HG03432 (cell line): ENCODE measurements at regions not wholly inside any gene's neighbourhood (a gene's known extent, or its start where the extent isn't known, plus 50 kb on each side); places are given as distances from the start of the nearest gene placed in this dataset.
"Not testable (repeated sequence)": the region's sequence is repeated elsewhere in the genome, so short reads cannot be mapped to it uniquely, and the experiment has no call there.

Experiments used
- ATAC-seq: cut with Tn5 transposase; IDR thresholded peaks from one replicate; pipeline ENCODE4 v1.9.1; 2021; ENCODE audit warnings: mild to moderate bottlenecking, moderate library complexity; ENCODE audit not compliant: unreplicated experiment

DNA sequence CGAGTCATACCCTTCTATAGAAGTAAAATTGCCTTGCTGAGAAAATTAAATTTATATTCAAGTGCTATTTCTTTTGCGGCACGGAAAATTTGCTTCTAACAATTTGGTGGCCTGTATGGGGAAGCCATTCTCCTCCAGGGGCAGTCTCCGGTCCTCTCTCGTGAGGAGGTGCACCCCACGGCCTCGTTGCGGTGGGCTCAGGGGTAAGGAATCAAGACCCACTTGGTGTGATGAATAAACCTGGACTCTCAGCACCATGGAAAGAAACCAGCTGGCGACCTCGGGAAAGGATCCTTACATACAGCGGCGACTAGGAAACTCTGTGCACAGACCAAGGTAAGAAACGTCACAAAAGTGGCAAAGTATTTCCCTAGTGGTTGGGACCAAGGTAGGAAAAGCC lies 252.9 kb downstream of the DPY19L2 start:
- no peak for ATAC-seq

DNA sequence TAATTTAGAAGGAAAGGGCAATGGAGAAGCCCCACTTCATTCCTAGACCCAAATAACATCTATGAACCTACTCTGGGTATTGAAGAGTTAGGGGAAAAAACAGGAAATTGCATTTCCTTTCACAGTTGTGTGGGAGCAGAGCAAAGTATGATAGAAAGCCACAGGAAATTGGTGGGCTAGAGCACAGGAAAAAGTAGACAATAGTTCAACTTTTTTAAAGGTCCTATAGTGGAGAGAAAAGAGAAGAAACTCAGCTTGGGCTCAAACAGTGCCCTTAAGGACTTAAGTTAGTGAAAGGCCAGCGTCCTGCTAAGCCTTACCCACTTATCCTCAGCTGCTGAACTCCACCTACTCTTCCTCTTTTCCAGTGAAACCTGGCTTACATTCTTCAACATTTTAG lies 258.1 kb downstream of the DPY19L2 start:
- ATAC-seq, result no peak

DNA sequence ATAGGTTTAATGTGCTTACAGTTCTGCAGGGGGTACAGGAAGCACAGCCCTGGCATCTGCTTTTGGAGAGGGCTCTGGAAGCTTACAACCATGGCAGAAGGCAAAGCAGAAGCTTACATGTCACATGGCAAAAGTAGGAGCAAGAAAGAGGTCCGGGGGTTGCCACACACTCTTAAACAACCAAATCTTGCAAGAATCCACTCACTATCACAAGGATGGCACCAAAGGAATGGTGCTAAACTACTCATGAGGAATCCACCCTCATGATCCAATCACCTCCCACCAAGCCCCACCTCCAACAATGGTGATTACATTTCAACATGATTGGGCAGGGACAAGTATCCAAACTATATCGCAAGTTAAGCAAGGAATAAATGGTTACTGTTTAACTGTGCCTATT lies 255.8 kb upstream of the AVPR1A start:
- ATAC-seq, result no peak

DNA sequence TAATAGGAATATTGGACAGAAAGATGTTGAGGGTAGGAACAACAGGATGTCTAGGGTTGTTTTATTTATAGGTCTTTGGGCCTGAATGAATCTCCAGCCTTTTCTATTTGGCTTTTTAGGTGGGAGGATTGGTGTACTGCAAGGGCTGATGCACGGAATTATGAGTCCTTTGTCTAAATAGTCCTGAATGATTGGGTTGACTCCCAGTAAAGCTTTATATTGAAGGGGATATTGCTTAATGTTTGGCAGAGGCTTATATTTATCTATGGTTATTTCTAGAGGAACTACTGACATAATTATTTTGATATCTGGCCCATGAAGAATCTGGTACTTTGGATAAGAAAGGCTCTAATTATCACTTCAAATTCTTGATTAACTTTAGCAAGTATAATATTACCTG lies 253.6 kb upstream of the AVPR1A start:
- no peak for ATAC-seq

DNA sequence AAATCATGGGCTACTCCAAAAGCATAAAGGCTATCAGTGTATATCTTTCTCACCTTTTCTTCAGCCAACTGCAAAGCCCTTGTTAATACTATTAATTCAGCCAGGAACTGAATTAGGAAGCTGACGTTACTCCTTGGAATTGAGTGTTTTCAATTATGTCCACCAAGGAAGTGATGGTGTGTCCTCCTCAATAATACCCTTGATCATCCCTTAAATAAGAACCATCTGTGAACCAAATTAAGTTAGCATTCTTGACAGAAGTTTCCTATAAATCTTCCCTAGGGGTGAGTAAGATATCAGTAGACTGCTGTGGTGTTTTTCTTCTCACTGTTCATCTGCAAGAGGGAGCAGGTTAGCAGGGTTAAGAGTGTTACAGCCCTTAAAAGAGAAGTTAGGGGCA lies 252.3 kb upstream of the AVPR1A start:
- no peak for ATAC-seq

DNA sequence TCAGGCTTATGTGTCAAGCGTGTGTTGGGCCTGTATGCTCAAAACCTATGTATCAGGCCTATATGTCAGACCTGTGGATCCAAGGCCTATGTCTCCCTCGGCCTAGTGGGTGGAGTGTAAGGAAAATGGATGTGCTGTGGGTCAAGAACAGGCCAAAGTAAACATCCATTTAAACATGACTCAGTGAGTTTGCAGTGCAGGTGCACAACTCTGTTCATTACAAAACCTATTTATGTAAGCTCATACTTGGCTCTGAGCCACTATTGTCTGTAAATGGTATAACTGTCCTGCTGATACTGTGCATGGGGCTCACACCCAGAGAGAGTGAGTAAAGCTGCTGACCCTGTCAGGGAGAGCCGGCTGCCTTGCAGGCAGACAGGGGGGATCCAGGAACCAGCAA lies 249.7 kb upstream of the AVPR1A start:
- ATAC-seq, result no peak

DNA sequence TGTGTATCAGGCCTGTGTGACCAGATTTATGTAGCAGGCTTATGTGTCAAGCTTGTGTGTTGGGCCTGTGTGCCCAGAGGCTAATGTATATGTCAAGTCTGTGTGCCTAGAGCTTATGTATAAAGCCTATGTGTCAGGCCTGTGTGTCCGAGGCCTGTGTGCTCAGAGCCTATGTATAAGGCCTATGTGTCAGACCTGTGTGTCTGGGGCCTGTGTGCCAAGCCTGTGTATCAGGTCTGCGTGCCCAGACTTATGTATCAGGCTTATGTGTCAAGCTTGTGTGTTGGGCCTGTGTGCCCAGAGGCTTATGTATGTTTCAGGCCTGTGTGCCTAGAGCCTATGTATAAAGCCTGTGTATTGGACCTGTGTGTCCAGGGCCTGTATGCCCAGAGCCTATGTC lies 249.3 kb upstream of the AVPR1A start:
- ATAC-seq, result no peak

DNA sequence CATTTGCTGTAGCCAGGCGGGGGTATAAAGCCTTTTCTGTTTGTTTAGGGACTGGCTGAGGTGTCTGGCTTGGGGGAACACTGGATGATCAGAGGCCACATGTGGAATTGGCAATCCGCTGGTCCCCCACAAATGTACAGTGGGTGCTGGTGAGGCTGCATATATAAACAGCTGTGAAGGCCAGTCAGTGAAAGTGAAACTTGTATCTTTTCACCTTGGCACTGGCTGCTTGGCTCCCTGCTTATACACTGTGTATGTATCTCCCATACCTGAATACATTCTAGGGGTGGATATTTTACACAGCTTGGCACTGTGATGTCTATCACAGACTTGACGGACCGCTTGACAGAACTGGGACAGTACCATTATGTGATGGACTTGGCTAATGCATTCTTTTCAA lies 246.8 kb upstream of the AVPR1A start:
- no peak for ATAC-seq

DNA sequence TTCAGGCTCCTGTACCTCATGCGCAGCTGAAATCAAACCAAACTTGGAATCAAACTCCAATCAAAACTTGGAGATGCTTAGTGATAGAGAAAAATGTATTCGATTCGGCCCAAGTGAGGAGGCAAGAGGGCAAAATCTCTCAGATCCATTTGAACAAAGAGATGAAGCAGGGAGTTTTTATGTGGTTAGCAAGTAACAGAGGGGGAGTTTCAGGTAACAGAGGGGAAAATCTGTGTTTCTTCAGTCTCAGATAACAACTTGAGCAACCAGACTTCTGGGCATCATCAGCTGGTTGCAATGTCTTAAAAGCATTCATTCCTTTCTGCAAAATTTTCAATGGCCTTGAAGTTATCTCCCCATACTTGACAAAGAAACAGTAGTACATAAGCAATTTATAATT lies 245.1 kb upstream of the AVPR1A start:
- ATAC-seq, result peak; percentile 64

DNA sequence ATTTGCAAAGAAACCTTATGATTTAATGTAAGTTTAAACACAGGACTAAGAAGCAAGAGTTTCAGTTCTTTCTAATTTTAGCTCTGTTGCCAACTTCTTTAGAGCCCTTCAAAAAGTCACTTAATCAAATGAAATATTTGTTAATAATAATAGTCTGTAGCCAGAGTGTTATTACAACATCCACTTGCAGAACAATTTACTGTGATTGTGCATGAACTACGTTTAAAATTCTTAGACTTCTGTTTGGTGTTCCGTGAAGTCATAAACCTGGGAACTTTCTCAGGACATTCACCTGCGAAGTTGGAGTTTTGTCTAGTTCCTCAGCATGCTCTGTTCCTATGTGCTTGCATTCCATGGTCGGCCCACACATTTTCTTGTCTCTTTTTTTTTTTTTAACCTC lies 244.0 kb upstream of the AVPR1A start:
- no peak for ATAC-seq

DNA sequence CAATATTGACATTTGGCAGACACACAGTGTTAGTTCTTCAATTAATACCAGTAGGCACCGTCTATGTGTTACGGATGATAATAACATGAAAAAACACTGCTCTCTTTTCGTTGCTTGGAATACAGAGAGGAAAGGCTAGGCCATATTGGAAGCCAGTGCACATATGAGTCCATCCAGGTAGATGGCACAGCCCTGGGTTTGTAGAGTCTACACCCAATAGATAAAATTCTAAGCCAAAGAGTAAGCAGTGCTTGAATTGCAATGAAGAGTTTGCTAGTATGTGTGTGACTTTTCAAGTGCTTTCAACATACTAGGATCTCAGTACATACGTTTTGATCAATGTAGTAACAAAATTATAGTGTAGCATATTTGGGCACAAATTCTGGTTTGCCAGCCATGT lies 243.3 kb upstream of the AVPR1A start:
- ATAC-seq, result no peak

DNA sequence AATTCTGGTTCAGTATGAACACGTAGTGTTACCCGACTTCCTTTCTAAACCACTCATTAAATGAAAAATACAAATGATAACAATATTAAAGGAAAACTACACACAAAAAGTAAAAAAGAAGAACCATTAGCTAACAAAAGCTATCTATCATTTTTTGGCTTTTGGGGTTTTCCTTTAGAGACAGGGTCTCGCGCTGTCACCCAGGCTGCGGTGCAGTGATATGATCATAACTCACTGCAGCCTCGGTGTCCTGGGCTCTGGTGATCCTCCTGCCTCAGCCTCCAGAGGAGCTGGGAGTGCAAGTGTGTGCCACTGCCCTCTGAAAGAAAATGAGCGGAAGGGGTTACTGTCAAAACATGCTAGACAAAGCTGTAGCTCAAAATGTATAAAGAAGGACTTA lies 238.2 kb upstream of the AVPR1A start:
- ATAC-seq, result no peak

DNA sequence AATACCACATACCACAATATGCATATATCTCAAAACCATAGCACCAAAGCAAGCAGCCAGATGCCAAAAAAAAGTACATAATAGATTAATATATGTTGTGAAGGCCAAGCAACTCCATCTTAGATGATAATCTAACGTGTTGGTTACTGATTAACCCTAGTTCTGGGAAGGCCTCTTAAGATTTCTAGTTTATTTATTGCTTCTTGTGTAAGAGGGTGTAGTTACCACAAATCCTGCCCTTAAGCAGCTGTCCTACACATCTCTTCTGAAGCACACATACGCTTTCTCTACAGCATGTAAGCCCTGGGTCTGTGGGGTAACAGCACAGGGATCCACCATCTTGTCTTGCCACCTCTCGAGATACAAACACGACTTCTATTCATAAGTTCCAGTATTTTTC lies 236.8 kb upstream of the AVPR1A start:
- no peak for ATAC-seq

DNA sequence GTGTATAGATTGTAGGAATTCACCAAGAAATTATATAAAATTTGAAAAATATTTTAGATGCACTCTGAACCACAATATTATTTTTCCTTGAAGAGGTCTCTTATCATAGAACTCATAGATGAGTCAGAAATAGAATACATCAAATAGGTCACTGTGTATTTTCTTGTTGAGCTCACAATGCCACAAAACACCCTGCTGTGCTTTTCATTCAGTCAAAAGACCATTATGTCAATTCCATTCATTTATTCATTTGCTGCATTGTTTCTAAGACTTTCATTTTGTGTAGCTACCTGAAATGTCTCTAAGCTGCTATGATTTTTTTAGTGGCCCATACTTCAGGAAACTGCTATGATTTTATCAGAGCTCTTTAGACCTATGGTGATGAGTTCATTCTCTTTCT lies 231.9 kb upstream of the AVPR1A start:
- no peak for ATAC-seq

DNA sequence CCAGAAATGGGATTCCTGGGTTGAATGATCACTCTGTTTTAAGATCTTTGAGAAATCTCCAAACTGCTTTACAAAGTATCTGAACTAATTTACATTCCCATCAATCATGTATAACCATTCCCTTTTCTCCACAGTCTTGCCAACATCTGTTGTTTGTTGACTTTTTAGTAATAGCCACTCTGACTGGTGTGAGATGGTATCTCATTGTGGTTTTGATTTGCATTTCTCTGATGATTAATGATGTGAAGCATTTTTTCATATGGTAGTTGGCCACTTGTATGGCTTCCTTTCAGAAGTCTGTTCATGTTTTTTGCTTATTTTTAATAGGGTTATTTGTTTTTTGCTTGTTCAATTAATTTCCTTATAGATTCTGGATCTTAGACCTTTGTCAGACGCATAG lies 211.8 kb upstream of the AVPR1A start:
- ATAC-seq, result no peak

DNA sequence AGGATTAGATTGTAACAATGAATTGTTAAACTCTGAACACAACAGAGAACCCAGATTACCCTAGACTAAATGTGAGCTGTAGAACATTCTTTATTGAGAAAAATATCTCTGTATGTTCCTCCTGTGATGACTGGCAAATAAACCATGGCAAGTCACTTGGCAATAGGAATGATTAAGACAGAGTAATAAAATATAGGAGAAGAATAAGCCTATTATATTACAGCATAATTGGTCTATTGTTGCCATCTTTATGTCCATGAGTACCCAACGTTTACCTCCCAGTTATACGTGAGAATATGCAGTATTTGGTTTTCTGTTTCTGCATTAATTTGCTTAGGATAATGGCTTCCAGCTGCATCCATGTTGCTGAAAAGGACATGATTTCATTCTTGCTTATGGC lies 211.2 kb upstream of the AVPR1A start:
- no peak for ATAC-seq

DNA sequence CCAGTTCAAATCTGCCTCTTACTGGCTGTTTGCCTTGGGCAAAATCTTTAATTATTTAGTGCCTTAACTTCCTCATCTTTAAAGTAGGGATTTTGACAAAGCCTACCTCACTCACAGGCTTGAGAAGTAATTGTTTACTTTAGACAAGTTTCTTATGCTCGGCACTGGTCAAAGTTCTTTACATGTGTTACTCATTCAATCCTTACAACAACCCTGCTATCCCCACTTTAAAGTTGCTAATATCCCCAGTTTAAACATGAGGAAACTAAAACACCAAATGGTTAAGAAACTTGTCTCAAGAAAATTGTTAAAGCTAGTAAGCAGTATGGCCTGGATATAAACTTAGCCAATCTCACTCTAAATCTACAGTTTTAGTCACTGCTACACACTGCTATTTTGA lies 204.0 kb upstream of the AVPR1A start:
- ATAC-seq, result no peak

DNA sequence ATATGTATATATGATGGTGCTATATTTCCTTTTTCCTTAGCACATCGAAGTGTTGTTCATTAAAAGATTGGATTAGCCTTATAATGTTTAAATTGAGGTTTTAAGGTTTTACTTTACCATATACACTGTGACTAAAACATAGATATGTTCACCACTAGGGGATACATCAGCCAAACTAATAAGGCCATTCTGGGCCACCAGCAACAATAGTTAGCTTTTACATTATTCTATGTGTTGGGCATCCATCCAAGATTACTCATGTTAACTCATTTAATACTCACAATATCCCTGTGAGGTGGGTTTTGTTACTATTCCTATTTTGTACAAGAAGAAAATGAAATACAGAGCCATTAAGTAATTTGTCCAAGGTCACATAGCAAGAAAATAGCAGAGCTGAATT lies 202.6 kb upstream of the AVPR1A start:
- ATAC-seq, result no peak

DNA sequence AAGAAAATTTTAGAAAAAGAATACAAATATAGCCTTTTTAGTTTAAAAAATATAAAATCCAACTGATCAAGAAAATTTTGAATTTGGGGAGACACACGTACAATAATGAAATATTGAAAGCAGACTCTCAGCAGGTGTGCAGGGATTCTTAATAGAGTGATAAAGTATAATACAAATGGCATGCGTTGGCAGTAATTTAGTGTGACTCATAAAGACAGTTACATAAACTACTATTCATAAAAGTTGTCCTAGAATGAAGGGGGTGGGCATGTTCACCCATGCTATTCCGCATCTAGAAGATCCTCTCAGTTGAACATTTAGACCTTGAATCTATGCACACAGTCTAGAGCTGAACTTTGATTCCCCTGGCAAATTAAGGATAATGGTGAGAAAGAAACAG lies 200.4 kb upstream of the AVPR1A start:
- ATAC-seq, result no peak

DNA sequence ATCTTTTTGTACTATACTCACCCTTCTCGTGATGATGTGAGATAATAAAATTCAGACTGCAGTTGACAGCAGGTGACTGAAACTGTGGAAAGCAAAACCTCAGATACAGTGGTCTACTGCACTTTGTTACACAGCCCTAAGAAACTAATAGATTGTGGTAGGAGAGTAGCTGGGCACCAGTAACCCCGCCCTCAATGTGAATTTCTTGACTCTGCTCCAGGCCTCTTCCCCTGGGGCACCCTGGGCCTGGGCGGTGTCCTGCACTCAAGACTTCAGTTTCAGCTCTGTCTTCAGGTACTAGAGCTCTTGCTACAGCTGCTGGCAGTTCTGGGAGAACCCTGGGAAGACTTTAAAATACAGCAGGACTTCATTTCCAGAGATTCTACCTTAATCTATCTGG lies 197.6 kb upstream of the AVPR1A start:
- ATAC-seq, result peak; percentile 49

DNA sequence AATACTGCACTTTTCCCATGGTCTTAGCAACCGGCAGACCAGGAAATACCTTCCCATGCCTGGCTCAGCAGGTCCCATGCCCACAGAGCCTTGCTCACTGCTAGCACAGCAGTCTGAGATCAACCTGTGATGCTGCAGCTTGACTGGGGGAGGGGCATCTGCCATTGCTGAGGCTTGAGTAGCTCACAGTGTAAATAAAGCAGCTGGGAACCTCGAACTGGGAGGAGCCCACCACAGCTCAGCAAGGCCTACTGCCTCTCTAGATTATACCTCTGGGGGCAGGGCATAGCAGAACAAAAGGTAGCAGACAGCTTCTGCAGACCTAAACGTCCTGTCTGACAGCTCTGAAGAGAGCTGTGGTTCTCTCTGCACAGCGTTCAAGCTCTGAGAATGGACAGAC lies 186.2 kb upstream of the AVPR1A start:
- ATAC-seq, result not testable (repeated sequence)

DNA sequence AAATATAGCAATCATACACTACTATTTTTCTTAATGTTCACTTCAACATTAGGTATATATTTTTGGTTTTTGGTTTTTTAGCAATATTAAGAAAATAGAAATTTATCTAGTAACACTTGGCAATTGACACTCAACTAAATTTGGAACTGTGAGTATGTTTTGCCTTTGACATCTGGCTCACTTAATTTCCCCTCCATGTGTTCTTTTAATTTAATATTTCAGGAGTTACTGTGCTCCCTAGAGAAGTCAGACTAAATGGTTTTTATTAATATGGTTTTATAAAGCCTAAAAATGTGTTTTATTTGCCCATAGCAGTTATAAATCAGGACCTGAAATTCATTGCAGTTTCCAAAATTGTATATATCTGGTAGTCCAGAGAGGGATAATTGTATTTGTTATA lies 175.3 kb upstream of the AVPR1A start:
- no peak for ATAC-seq

DNA sequence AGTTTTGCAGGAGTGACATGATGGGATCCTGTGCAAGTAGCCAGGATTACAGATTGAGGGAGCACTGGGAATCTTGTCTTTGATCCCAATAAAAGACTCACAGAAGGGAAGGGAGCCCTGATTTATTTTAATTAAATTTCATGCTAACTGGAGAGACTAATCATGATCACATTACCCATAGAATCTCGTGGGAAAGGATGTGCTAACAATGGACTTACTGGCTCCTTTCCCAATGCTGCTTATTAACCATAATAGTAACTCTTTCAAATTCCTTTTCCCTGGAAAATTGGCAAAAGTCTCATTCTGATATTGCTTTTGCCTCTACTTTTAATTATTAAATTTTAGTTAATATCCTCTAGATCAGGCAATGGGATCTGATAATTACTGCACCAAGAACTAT lies 174.8 kb upstream of the AVPR1A start:
- ATAC-seq, result no peak

DNA sequence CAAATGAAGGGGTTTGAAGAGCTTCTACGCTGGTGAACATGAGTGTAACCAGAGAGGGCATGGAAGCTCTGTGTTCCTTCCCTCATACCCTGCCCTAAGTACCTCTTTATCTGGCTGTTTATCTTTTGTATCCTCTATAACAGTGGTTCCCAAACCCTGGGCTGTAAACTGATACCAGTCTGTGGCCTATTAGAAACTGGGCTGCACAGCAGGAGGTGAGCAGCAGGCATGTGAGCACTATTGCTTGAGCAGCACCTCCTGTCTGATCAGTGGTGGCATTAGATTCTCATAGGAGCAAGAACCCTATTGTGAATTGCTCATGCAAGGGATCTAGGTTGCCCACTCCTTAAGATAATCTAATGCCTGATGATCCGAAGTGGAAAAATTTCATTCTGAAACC lies 172.9 kb upstream of the AVPR1A start:
- ATAC-seq, result no peak
